ENCODE measurements at regions not wholly inside any gene's neighbourhood (a gene's known extent, or its start where the extent isn't known, plus 50 kb on each side); places are given as distances from the start of the nearest gene placed in this dataset.

- TF ChIP-seq POLR2A (IDR thresholded peaks at IDR 0.05; ENCODE audit: low read length) (no peak), GATA1 (IDR thresholded peaks at IDR 0.05; ENCODE audit: low read depth, low read length) (no peak)
- DNase-seq = no peak
Measured at GRCh38 chr16:59067205-59067604, 333.1 kb upstream of the GOT2 start.

GRCh38 chr16:59060207-59060606 lies 326.1 kb upstream of the GOT2 start:
- TF ChIP-seq POLR2A (IDR thresholded peaks at IDR 0.05; ENCODE audit: low read length) (no peak), GATA1 (IDR thresholded peaks at IDR 0.05; ENCODE audit: low read depth, low read length) (no peak)

GRCh38 chr16:59058250-59058649 lies 324.1 kb upstream of the GOT2 start:
- no peak for DNase-seq
- no peak for TF ChIP-seq POLR2A (IDR thresholded peaks at IDR 0.05; ENCODE audit: low read length)
- TF ChIP-seq GATA1 (IDR thresholded peaks at IDR 0.05; ENCODE audit: low read depth, low read length) = no peak

More at GRCh38 chr16:59060207-59060606, 326.1 kb upstream of the GOT2 start:
- no peak for DNase-seq

GRCh38 chr16:59053911-59054310 lies 319.8 kb upstream of the GOT2 start:
- TF ChIP-seq POLR2A (IDR thresholded peaks at IDR 0.05; ENCODE audit: low read length) (no peak), GATA1 (IDR thresholded peaks at IDR 0.05; ENCODE audit: low read depth, low read length) (no peak)
- no peak for DNase-seq

GRCh38 chr16:59052231-59052630 lies 318.1 kb upstream of the GOT2 start:
- TF ChIP-seq POLR2A (IDR thresholded peaks at IDR 0.05; ENCODE audit: low read length) (no peak), GATA1 (IDR thresholded peaks at IDR 0.05; ENCODE audit: low read depth, low read length) (no peak)
- no peak for DNase-seq

- DNase-seq = peak in 1 of 2 experiments; percentile 11
- TF ChIP-seq GATA1 (IDR thresholded peaks at IDR 0.05; ENCODE audit: low read depth, low read length) = no peak
- no peak for TF ChIP-seq POLR2A (IDR thresholded peaks at IDR 0.05; ENCODE audit: low read length)
Measured at GRCh38 chr16:59048876-59049275, 314.8 kb upstream of the GOT2 start.

GRCh38 chr16:59047114-59047513 lies 313.0 kb upstream of the GOT2 start:
- peak in 1 of 2 experiments; percentile 6 for DNase-seq
- TF ChIP-seq GATA1 (IDR thresholded peaks at IDR 0.05; ENCODE audit: low read depth, low read length) (no peak), POLR2A (IDR thresholded peaks at IDR 0.05; ENCODE audit: low read length) (no peak)

GRCh38 chr16:59046335-59046734 lies 312.2 kb upstream of the GOT2 start:
- no peak for DNase-seq
- no peak for TF ChIP-seq POLR2A (IDR thresholded peaks at IDR 0.05; ENCODE audit: low read length)
- no peak for TF ChIP-seq GATA1 (IDR thresholded peaks at IDR 0.05; ENCODE audit: low read depth, low read length)

GRCh38 chr16:59045501-59045900 lies 311.4 kb upstream of the GOT2 start:
- no peak for TF ChIP-seq POLR2A (IDR thresholded peaks at IDR 0.05; ENCODE audit: low read length)
- TF ChIP-seq GATA1 (IDR thresholded peaks at IDR 0.05; ENCODE audit: low read depth, low read length) = no peak
- DNase-seq = no peak

- DNase-seq = no peak
- no peak for TF ChIP-seq POLR2A (IDR thresholded peaks at IDR 0.05; ENCODE audit: low read length)
- no peak for TF ChIP-seq GATA1 (IDR thresholded peaks at IDR 0.05; ENCODE audit: low read depth, low read length)
Measured at GRCh38 chr16:59044616-59045015, 310.5 kb upstream of the GOT2 start.

GRCh38 chr16:59042301-59042700 lies 308.2 kb upstream of the GOT2 start:
- TF ChIP-seq POLR2A (IDR thresholded peaks at IDR 0.05; ENCODE audit: low read length) (no peak), GATA1 (IDR thresholded peaks at IDR 0.05; ENCODE audit: low read depth, low read length) (no peak)
- peak; percentile 23 to 70 for DNase-seq

GRCh38 chr16:59039066-59039720 lies 305.1 kb upstream of the GOT2 start:
- DNase-seq = no peak
- TF ChIP-seq POLR2A (IDR thresholded peaks at IDR 0.05; ENCODE audit: low read length) = no peak
- no peak for TF ChIP-seq GATA1 (IDR thresholded peaks at IDR 0.05; ENCODE audit: low read depth, low read length)

- no peak for TF ChIP-seq POLR2A (IDR thresholded peaks at IDR 0.05; ENCODE audit: low read length)
- no peak for TF ChIP-seq GATA1 (IDR thresholded peaks at IDR 0.05; ENCODE audit: low read depth, low read length)
- DNase-seq = no peak
Measured at GRCh38 chr16:59030923-59031485, 296.9 kb upstream of the GOT2 start.

GRCh38 chr16:59021751-59022150 lies 287.6 kb upstream of the GOT2 start:
- TF ChIP-seq POLR2A (IDR thresholded peaks at IDR 0.05; ENCODE audit: low read length) (no peak), GATA1 (IDR thresholded peaks at IDR 0.05; ENCODE audit: low read depth, low read length) (no peak)
- peak in 1 of 2 experiments; percentile 3 for DNase-seq

GRCh38 chr16:59013930-59014329 lies 279.8 kb upstream of the GOT2 start:
- TF ChIP-seq POLR2A (IDR thresholded peaks at IDR 0.05; ENCODE audit: low read length) (no peak), GATA1 (IDR thresholded peaks at IDR 0.05; ENCODE audit: low read depth, low read length) (peak; percentile 69)
- DNase-seq = peak; percentile 73 to 94
